G401 (cell line): ENCODE measurements at regions not wholly inside any gene's neighbourhood (a gene's known extent, or its start where the extent isn't known, plus 50 kb on each side); places are given as distances from the start of the nearest gene placed in this dataset.
A peak's percentile ranks its signal among the peaks of the same experiment; 100 is the strongest.

Source experiments
- DNase-seq: peaks from one replicate; pipeline ENCODE4 v3.0.0-alpha.2; 2015; ENCODE audit warnings: low spot score
- in situ Hi-C: cut with HindIII; loops from 2 replicates; pipeline ENCODE4 v1.10.0; 2016; ENCODE audit warnings: low sequenced_read_pairs, mixed read lengths

- no peak for DNase-seq
- in situ Hi-C loops: no loop called here
These were observed 106.7 kb upstream of the OSMR start for GRCh38 chr5:38739011-38739704.

GRCh38 chr5:38739705-38740045 is 106.1 kb upstream of the OSMR start:
- no peak for DNase-seq
- in situ Hi-C loops: no loop called here

DNA sequence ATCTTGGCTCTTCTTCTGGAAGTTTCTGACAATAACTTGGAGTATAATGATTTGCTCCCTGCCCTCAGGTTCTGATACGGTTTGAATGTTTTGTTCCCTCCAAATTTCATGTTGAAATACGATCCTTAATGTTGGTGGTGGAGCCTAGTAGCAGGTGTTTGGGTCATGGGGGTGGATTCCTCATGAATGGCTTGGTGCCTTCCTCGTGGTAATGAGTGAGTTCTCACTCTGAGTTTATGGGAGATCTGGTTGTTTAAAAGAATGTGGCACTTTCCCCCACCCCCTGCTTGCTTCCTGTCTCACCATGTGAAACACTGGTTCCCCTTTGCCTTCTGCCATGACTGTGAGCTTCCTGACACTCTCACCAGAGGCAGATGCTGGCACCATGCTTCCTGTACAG is 103.0 kb upstream of the OSMR start:
- in situ Hi-C loops: no loop called here

DNA sequence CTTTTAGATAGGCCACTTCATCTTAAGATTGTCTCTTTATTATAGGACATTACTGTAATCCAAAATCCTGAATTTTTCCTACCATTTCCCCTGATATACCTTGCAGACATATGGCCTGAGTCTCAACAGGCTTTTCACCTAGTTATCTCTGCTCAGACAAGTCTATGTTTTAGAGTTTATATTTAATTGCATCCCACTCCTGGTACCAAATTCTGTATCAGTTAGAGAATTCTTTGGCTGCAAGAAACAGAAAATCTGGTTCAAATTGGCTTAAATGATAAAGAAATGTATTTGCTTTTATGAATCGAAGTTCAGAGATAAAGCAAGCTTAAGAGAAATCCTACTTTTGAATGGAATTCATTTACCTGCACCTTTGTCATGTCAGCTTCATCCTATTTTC is 102.2 kb upstream of the OSMR start:
- in situ Hi-C loops: no loop called here
- no peak for DNase-seq

More for the DNA sequence above, 103.0 kb upstream of the OSMR start:
- no peak for DNase-seq

DNA sequence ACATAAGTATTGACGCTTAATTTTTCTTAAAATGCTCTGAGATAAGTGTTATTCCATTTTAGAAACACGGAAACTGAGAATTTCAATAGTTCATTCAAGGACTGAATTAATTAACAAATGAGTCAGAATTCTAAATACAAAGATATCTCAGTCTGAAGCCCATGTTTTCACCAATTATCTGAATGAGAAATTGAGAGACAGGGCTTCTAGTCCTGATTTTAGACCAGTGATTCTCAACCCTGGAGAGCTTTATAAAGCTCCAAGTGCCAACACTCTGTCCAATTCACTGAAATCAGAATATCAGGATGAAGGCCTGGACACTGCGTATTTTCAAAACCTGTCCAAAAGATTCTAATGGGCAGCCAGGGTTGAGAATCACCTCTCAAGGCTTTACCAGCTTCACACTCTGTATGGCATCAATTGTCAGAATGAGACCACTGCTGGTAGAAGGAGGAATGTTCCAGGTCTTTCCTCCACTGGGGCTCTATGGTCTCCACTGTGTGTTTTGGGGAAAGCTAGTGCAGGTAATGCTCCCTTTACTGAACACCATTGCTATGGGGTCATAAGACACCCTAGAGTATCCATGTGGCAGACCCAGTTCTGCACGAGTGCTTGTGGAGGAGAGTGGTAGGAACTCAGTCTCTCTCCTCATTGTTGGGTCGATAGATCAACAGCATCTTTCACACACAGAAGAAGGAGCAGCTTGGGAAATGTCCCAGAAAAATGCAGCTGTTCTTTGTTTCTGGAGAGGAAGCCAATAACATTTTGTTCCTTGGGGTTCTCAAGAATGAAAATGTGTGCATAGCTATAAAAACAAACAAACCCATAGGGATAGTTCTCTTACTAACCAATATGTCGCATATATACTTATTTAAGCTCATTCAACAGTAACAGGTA is 99.7 kb upstream of the OSMR start:
- no peak for DNase-seq
- in situ Hi-C loops: no loop called here

DNA sequence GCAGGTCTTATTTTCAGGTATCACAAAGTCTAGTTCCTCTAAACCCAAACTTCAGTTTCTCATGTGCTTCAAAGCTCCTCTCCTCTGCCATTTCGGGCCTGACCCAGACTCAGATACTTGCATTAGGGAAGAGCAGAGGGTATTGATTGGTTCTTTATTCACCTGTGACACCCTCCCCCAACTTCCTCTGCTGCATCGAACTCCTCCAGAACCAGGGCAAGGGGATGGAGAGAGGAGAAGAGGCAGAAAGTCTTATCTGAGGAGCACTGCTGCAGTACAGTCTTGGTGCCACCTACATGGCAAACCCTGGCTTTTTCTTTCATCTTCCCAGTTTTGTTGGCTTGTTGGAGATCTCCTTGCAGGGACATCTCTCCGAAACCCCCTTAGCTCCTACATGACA is 96.0 kb upstream of the OSMR start:
- in situ Hi-C loops: no loop called here
- no peak for DNase-seq

GRCh38 chr5:38751103-38751502 is 94.7 kb upstream of the OSMR start:
- DNase-seq: no peak
- in situ Hi-C loops: no loop called here

GRCh38 chr5:38752012-38752536 is 93.7 kb upstream of the OSMR start:
- DNase-seq: no peak
- in situ Hi-C loops: no loop called here

- in situ Hi-C loops: no loop called here
- no peak for DNase-seq
These were observed 93.2 kb upstream of the OSMR start for GRCh38 chr5:38752622-38753021.

- no peak for DNase-seq
- in situ Hi-C loops: no loop called here
These were observed 92.7 kb upstream of the OSMR start for GRCh38 chr5:38753141-38753540.

DNA sequence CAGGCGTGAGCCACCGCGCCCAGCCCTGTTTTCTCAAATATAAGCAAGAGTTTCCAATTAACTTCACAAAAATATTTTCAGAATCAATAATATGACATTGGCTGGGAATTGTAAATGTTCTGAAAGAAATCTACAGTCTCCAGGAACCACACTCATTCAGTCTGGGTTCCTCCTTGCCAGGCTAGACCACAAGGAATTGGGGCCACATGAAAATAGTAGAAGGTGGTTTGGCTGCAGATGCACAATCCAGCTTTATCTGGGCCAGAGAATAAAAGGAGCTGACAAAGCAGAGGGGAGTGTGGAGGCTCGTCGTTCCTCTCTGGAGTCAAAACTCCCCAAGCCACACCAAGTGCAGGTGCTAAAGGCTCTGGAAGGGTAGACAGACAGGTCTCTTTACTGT is 92.0 kb upstream of the OSMR start:
- no peak for DNase-seq
- in situ Hi-C loops: no loop called here

DNA sequence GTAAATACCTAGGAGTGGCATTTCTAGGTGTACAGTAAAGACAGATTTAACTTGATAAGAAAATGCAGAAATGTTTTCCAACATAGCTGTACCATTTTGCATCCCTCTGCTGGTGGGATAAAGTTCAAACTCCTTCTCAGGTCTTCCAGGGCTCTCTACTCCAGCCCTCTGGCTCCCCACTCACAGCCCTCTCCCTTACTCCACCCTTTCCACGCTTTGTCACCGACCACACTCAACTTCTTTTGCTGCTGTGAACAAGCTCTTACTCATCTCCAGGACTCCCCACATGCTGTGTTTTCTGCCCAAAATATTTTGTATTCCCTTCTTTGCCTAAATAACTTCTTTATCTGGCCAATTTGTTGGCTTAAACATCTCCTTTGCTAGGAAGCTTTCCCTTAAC is 90.6 kb upstream of the OSMR start:
- DNase-seq: no peak
- in situ Hi-C loops: no loop called here

DNA sequence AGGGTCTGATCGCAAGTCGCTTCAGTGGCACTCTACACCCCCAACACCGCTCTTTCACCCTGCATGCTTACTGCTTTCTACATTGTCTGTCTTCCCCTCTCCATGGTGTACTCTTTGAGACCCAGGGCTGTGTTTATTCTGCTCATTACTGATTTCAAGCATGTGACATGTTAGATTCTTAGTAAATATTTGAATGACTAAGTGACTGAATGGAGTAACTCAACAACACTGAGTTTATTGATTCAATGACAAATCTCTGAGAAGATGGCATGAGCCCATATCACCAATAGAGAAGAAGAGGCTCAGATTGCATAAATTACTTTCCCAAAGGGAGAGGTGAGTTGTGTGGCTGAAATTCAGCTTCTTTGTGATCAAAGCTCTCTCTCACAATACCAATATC is 89.7 kb upstream of the OSMR start:
- in situ Hi-C loops: no loop called here
- no peak for DNase-seq

DNA sequence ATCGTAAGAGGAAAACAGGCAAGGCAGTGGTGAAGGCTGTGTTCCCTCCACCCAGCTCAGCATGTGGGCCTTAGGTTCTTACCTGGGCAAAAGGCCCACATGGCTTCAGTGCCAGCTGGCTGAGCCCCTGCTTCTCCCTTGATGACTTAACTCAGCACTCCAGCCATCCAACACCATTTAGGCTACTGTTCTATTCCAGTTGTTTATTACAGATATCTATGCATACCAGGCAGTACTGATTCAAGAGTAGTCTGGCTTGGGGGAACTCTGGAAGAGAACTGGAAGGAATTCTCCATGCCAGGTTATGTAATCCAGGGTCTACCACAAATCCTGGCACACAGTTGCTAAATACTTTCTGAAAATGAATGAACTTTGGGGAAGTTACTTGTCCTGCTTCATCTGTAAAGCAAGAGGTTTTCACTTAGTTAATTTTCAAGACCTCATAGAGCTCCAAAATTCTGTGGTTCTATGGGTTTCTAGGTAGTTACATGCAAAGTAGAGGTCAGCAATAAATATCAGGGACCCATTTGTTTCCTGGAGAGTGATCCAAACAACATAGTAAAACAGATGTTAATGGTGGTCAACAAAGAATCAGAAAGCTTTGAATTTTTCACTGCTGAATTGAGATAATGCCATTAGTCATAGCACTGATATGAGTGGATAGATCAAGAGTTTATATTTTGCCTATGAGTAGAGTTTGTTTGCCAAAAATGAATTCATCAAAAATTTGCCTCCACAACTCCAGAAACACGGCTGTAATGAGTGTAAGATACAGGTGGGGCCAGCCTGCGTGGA is 88.2 kb upstream of the OSMR start:
- in situ Hi-C loops: no loop called here

DNA sequence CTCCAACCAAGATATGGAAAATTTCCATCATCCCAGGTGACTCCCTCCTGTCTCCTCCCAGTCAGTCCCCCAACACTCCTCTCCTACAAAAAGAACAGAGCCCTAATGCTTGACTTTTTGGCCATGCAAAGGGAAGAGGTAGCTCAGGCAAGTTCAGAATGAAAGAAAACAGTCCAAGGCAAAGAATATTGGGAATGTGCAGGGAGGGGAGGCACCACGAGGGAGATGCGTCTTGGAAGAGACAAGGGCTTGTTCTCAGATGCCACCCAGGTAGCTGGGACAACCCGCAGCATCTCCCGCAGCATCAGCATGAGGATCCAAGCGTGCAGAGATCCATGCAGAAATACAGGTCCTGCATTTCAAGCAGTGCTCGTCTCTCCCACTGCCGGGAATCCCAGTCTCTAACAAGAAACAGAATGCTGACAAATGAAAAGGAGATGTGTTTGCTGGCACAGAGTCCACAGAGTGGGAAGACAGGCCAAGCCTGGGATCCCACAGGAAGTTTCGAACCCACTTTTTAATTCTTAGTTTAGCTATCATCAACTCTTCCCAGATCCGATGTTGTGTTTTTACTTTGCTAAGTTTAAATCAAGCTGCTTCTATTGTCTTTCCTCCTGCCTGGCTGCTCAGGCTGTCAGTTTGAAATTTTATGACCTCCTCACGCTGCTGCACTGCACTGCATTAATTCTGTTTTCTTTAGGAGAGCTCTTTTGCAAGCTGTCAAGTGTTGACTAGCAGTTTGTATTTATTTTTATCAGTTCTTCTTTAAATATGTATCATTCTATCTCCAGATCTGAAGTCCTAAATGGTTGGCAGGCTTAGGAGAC is 86.8 kb upstream of the OSMR start:
- in situ Hi-C loops: no loop called here
- DNase-seq: peak; percentile 8

More for the DNA sequence above, 88.2 kb upstream of the OSMR start:
- DNase-seq: peak; percentile 3

- in situ Hi-C loops: no loop called here
- DNase-seq: no peak
These were observed 80.8 kb upstream of the OSMR start for GRCh38 chr5:38764937-38765391.

DNA sequence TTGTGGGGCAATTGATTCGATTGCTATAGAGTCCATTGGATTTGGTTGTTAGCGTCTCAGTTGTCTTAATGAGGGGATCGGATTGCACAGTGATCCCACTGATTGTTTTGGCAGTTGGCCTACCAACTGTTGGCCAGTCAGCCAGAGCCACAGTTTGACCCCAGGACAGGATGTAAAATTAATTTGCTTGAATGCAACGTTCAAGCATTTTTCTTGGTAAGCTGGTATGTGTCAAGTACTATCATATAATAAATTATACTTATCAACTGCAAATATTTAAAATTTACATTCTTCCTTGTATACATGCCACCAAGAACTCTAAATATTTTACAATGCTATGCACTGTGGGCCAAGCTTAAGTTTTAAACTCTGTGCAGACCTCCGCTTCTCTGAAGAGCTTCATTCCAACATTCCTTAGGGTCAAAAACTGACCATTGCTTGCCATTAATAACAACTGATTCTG is 80.4 kb upstream of the OSMR start:
- in situ Hi-C loops: no loop called here
- DNase-seq: no peak

DNA sequence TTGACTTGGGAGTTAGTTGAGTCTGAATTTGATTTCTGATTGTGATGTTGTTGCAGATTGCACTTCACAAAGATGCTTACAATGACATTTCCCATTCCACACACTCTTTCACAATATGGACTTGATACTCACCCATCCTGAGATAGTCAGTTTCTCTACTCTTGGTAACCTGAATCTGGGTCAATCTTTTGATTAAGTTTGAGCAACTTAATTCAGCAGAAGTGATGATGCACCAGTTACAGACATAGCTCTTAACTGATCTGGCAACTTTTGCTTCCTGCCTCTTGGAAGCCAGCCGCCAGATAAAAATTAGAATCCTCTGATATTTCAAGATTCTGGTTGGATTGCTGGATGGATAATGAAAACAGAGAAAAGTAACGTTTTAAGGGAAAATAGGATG is 79.7 kb upstream of the OSMR start:
- in situ Hi-C loops: no loop called here
- no peak for DNase-seq
